ENCODE measurements at regions not wholly inside any gene's neighbourhood (a gene's known extent, or its start where the extent isn't known, plus 50 kb on each side); places are given as distances from the start of the nearest gene placed in this dataset.

DNA sequence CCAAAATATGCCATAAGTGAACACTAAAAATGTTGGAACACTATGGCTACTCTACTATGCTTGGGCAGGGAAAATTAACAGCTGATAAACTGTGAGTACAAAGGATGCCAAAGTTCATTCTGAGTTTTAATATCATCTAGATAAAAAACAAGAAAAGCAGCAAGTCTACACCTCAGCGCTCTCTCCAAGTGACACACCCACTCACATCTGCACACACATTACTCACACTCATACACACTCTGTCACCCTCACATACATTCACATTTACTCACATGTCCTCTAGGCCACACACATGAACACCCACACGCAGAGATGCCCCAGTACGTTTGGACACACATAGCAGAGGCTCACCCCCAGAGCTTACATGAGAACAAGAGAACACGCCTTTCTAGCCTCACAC lies 87.3 kb upstream of the RAB4A start:
- in situ Hi-C loops (cut with HindIII; ENCODE audit: low sequenced_read_pairs): no loop called here
- no peak for DNase-seq (ENCODE audit: low spot score)

GRCh38 chr1:229184066-229184465 lies 86.8 kb upstream of the RAB4A start:
- in situ Hi-C loops (cut with HindIII; ENCODE audit: low sequenced_read_pairs): no loop called here

DNA sequence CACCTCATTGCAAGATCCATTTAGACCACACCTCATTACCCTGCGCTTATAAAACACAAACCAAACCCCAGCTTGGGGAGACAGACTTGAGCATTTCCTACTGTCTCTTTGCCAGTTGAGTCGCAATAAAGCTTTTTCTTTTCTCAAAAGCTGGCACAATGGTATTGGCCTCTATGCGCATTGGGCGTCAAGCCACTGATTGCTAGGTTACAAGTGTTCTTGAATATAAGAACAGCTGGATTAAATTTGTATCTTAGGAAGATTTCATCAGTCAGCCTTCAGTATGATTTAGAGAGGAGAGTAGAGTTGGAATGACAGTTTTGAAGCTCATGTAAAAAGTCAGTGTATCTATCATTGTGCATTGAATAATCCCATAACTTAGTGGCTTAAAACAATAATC lies 84.9 kb upstream of the RAB4A start:
- no peak for DNase-seq (ENCODE audit: low spot score)
- in situ Hi-C loops (cut with HindIII; ENCODE audit: low sequenced_read_pairs): no loop called here

More at GRCh38 chr1:229184066-229184465, 86.8 kb upstream of the RAB4A start:
- no peak for DNase-seq (ENCODE audit: low spot score)

GRCh38 chr1:229186373-229187056 lies 84.4 kb upstream of the RAB4A start:
- in situ Hi-C loops (cut with HindIII; ENCODE audit: low sequenced_read_pairs): no loop called here
- DNase-seq (ENCODE audit: low spot score): no peak

GRCh38 chr1:229190057-229190575 lies 80.8 kb upstream of the RAB4A start:
- DNase-seq (ENCODE audit: low spot score): no peak
- in situ Hi-C loops (cut with HindIII; ENCODE audit: low sequenced_read_pairs): no loop called here

DNA sequence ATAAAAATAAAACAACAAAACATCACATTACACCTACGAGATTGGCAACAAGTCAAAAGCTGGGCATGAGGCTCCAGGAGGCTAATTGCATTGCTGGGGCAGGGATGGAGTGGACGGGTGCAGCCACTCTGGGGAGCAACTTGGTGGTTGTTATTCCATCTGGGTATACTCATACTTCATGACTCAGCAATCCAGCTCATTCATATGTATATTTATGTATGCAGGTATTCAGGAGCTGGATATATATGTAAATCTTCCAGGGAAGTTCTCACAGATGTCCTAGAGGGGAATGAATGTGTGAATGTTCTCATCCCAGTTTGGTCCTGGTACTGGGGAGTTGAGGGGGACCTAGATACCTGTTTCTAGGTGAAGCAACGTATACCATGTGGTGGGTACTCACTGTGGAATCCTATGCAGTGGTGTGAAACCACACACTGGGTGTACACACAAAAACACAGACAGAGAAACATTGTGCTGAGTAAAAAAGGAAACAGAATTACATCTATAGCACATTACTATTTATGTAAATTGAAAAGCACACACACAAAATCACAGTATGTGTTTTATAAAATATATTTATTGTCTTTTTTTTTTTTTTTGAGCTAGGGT lies 79.7 kb upstream of the RAB4A start:
- in situ Hi-C loops (cut with HindIII; ENCODE audit: low sequenced_read_pairs): no loop called here
- DNase-seq (ENCODE audit: low spot score): no peak

DNA sequence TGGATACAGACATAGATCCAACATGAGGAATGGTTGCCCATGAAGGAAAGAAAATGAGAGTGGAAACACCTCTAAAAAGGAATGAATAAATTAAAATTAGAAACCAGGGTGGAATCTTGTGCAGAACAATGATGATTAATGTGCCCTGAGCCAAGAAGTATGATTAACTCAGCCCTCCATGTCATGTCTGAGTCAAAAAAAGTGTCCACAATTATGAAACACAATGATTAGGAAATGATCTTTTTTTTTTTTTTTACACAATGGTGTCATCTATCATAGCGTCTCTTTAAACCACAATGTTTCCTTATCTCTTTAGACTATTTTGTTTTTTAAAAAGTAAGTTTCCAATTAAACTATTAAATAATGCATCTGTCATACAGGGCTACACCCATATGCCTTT lies 78.9 kb upstream of the RAB4A start:
- no peak for DNase-seq (ENCODE audit: low spot score)
- in situ Hi-C loops (cut with HindIII; ENCODE audit: low sequenced_read_pairs): no loop called here

GRCh38 chr1:229192853-229193252 lies 78.1 kb upstream of the RAB4A start:
- in situ Hi-C loops (cut with HindIII; ENCODE audit: low sequenced_read_pairs): no loop called here
- no peak for DNase-seq (ENCODE audit: low spot score)

DNA sequence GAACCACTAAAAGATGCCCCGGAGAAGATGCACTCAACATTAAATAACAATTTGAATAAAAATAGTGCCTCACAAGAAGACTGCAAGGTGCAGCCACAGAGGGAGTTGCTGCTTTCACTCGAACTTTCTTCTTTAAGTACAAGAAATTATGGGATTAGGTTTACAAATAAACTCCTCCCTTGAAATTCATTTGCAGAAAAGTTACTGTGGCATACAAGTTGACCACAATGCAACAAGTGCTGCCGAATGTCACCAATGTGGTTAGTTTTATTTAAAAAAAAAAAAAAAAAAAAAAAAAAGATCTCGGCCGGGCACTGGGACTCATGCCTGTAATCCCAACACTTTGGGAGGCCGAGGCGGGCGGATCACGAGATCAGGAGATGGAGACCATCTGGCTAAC lies 76.8 kb upstream of the RAB4A start:
- in situ Hi-C loops (cut with HindIII; ENCODE audit: low sequenced_read_pairs): no loop called here
- no peak for DNase-seq (ENCODE audit: low spot score)

DNA sequence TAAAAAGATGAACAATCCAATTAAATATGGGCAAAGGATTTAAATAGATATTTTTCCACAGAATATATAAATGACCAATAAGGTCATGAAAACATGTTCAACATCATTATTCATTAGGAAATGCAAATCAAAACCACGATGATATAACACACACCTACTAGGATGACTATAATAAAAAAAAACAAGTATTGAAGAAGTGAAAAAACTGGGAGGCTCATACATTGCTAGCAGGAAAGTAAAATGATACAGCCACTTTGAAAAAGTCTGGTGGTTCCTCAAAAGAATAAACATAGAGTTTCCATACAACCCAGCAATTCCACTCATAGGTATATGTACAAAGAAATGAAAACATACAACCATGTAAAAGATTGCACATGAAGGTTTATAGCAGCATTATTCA lies 75.7 kb upstream of the RAB4A start:
- in situ Hi-C loops (cut with HindIII; ENCODE audit: low sequenced_read_pairs): no loop called here
- DNase-seq (ENCODE audit: low spot score): no peak

- DNase-seq (ENCODE audit: low spot score): no peak
- in situ Hi-C loops (cut with HindIII; ENCODE audit: low sequenced_read_pairs): no loop called here
Observed at GRCh38 chr1:229196404-229197264, 74.3 kb upstream of the RAB4A start.

DNA sequence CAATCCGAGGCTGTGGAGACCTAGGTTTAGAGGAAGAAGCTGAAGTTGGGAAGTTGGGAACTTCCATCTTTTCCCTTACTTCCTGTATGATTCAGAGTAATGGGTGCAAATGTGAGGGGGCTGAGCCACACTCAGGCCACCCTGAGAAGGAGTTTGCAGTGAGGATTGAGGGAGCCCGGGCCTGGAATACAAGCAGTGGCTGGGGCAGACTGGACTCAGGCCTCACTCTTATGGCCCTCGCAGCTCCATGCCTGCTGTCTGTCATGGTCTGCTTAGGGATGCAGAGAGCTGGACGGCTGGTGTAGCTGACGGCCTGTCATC lies 73.7 kb upstream of the RAB4A start:
- DNase-seq (ENCODE audit: low spot score): no peak
- in situ Hi-C loops (cut with HindIII; ENCODE audit: low sequenced_read_pairs): no loop called here

GRCh38 chr1:229199261-229200243 lies 71.4 kb upstream of the RAB4A start:
- no peak for DNase-seq (ENCODE audit: low spot score)
- in situ Hi-C loops (cut with HindIII; ENCODE audit: low sequenced_read_pairs): no loop called here

GRCh38 chr1:229203030-229203751 lies 67.7 kb upstream of the RAB4A start:
- DNase-seq (ENCODE audit: low spot score): no peak
- in situ Hi-C loops (cut with HindIII; ENCODE audit: low sequenced_read_pairs): no loop called here

GRCh38 chr1:229203991-229204632 lies 66.8 kb upstream of the RAB4A start:
- in situ Hi-C loops (cut with HindIII; ENCODE audit: low sequenced_read_pairs): no loop called here
- no peak for DNase-seq (ENCODE audit: low spot score)

GRCh38 chr1:229204921-229205777 lies 65.8 kb upstream of the RAB4A start:
- DNase-seq (ENCODE audit: low spot score): no peak
- in situ Hi-C loops (cut with HindIII; ENCODE audit: low sequenced_read_pairs): no loop called here

DNA sequence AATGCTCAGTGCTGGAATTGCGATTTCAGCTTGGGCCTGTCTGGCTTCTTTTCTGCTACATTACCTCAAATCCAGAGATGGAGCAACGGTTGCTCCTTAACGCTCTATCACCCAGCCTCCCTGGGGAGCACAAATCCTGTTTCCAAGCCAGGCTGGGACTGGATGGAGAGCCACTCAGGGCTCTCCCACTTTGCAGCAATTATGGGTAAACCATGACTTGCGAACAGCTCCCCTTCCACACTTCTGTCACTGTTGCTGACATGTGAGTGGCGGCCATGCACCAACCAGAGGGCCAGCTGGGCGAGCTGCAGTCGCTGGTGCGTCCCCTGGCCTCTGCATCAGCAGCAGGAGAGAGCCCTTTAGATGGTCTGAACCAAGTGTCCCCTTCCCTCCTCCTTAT lies 65.1 kb upstream of the RAB4A start:
- no peak for DNase-seq (ENCODE audit: low spot score)
- in situ Hi-C loops (cut with HindIII; ENCODE audit: low sequenced_read_pairs): no loop called here
